ENCODE measurements at regions not wholly inside any gene's neighbourhood (a gene's known extent, or its start where the extent isn't known, plus 50 kb on each side); places are given as distances from the start of the nearest gene placed in this dataset.

DNA sequence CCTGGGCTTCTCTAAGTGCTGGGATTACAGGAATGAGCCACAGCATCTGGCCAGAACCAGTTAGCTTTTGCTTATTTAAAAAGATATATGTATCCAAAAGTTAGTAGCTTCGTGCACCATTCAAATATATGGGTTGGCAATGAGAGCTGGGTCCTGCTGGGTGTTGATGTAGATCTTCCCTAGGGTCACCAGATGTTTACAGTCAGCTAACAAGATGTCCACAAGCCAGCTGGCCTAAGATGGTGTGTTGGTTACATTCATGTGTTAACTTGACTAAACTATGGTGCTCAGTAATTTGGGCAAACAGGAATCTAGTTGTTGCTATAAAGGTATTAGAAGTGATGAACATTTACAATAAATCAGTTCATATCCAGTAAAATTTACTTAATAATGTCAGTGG is 948.6 kb upstream of the EDIL3 start:
- no peak for TF ChIP-seq CEBPB (IDR thresholded peaks at IDR 0.05; ENCODE audit: low read depth, low read length)
- TF ChIP-seq, protein P1, sequence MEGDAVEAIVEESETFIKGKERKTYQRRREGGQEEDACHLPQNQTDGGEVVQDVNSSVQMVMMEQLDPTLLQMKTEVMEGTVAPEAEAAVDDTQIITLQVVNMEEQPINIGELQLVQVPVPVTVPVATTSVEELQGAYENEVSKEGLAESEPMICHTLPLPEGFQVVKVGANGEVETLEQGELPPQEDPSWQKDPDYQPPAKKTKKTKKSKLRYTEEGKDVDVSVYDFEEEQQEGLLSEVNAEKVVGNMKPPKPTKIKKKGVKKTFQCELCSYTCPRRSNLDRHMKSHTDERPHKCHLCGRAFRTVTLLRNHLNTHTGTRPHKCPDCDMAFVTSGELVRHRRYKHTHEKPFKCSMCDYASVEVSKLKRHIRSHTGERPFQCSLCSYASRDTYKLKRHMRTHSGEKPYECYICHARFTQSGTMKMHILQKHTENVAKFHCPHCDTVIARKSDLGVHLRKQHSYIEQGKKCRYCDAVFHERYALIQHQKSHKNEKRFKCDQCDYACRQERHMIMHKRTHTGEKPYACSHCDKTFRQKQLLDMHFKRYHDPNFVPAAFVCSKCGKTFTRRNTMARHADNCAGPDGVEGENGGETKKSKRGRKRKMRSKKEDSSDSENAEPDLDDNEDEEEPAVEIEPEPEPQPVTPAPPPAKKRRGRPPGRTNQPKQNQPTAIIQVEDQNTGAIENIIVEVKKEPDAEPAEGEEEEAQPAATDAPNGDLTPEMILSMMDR (IDR thresholded peaks at IDR 0.05; ENCODE audit: control extremely low read depth in 1 of 3, insufficient read depth in 1 of 3, low read depth in 1 of 3, low read length in 3 of 3): no peak
- no peak for TF ChIP-seq POLR2A (IDR thresholded peaks at IDR 0.05; ENCODE audit: control extremely low read depth in 1 of 2, low read depth in 2 of 2, low read length in 2 of 2)
- TF ChIP-seq TAF1 (IDR thresholded peaks at IDR 0.05; ENCODE audit: low read depth, low read length): no peak
- TF ChIP-seq KDM1A (IDR thresholded peaks at IDR 0.05; ENCODE audit: borderline replicate concordance, low read length): no peak
- TF ChIP-seq ZNF274 (IDR thresholded peaks at IDR 0.05; ENCODE audit: borderline replicate concordance, extremely low read depth, low read length): no peak

All from H1 (cell line).